Stimulated activated CD8-positive, alpha-beta memory T cell treated with anti-CD3 and anti-CD28 coated beads, Interleukin-12 subunit alpha, Interleukin-12 subunit beta, amount 100 ng/mL, for 1 hour (primary cell): ENCODE measurements at regions not wholly inside any gene's neighbourhood (a gene's known extent, or its start where the extent isn't known, plus 50 kb on each side); places are given as distances from the start of the nearest gene placed in this dataset.
"Not testable (repeated sequence)": the region's sequence is repeated elsewhere in the genome, so short reads cannot be mapped to it uniquely, and the experiment has no call there.

Source experiments
- DNase-seq: peaks from one replicate; pipeline ENCODE4 v3.0.0-alpha.2; 2020; ENCODE audit warnings: low read depth

DNA sequence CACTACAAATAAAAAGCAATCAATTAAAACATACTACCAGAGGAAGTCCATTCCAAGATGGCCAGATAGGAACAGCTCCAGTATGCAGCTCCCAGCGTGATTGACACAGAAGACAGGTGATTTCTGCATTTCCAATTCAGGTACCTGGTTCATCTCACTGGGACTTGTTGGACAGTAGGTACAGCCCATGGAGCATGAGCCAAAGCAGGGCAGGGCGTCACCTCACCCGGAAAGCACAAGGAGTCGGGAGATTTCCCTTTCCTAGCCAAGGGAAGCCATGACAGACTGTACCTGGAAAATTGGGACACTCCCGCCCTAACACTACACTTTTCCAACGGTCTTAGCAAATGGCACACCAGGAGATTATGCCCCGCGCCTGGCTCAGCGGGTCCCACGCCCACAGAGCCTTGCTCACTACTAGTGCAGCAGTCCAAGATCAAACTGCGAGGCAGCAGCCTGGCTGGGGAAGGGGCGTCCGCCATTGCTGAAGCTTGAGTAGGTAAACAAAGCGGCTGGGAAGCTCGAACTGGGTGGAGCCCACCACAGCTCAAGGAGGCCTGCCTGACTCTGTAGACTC lies 106.0 kb downstream of the BUD13 start:
- not testable (repeated sequence) for DNase-seq

DNA sequence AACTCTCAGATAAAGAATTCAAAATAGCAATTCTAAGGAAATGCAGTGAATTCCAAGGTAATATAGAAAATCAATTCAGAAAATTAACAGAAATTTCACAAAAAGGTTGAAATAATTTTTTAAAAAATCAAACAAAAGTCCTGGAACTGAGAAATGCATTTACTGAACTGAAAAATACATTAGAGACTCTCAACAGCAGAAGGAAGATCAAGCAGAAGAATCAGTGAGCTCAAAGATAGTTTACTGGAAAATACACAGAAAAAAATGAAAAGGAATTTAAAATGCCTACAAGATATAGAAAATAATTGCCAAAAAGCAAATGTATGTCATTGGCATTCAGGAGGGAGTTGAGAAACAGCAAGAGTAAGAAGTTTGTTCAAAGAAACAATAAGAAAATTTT lies 107.3 kb downstream of the BUD13 start:
- no peak for DNase-seq

DNA sequence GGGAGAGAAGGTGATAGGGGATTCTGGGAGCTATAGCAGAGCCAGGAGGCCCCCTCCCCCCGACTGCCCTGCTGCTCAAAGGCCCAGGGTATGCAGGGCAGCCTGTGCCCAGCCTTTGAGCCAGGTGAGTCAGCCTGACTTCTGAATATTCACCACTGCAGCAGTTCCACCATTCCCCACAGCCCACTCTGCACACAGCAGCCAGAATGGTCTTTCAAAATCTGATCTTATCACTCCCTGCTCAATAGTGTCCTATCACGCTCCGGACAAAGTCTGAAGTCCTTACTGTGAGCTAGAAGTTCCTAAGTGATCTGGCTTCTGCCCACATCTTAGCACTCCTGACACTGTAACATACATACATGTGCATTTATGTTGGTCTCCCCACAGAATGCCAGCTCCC lies 111.7 kb downstream of the BUD13 start:
- DNase-seq = no peak

DNA sequence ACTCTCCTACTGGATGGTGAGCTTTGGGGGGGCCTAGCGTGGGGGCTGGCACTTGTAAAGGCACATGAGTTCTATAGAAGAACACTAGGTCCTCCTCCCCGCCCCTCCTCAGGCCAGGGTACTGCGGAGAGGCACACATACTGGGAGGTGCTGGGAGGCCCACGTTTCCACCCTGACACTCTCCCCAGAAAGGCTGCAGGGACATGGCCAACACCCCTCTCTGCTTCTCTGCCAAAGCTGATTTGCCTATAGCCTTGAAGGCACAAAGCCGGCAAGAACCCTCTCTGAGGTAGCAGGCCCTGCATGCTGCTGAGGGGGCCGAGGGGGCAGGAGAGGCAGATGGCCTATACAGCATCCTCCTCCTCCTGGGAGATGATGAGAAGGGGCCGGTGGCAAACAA lies 112.8 kb downstream of the BUD13 start:
- DNase-seq = no peak

DNA sequence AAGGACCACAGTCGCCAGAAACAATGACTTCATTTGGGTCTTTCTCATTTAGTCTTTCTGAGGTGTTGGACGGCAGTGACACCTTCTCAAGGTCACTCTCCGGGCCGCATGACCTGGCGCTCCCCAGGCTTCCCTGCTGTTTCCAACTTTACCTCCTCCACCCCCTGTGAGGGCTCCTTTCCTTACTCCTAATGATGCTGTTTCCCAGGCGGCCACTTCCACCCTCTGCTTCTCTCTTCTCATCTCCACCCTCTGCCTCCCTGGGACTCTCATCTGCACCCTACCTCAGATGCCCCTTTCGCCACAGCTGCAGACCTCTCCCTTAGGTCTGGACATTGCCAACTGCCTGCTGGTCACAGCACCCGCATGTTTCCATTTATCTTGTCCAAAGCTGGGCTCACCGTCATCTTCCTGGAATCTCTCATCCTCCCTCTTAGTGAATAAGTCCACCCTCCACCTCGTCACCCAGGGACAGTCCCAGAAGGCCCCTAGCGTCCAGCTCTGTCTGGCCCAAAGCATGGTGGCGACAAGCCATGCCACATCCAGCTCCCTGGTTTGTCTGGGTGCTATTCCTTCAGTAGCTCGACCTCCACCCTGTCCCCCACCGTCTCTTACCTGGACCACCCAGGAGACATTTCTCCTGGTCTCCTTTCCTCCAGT lies 113.8 kb downstream of the BUD13 start:
- no peak for DNase-seq

DNA sequence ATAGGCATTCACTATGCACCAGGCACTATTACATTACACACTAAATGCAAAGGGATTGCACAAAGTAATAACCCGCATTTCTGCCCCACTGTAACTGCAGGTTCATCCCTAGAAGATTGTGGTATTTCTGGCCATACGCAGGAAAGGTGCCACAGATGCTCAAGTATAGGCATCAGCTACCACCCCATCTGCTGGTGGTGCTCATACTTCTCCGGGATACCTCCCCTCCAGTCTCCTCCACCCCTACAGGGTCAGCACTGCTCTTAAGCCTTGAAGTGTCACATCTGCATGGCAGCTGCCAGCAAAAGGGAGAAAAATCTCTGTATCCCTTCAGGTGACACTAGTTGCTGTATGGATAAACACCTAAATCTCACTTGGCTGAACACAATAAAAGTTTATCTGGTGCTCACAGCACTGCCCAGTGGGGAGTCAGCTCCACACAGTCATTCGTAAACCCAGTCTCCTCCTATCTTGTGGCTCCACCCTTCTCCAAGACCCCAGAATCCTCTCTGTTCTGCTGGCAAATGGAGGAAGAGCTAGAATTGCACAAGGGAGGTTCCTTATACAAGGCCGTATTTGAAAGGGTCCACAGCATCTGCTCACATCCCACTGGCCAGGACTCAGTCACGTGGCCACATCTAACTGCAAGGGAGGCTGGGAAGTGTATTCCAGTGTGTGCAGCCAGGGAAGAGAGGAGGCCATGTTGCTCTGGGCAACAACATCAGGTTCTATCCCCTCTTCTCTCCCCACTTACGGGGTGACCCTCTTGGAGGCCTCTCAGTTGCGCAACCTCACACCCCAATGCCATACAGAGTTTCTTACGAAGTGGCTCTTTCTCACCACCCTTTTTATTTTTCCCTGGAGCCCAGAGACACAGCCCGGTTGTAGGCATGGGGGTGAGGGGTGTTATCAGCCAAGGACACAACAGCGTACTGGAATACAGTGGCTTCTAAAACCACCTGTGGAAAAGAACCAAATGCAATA lies 114.7 kb downstream of the BUD13 start:
- DNase-seq = no peak

DNA sequence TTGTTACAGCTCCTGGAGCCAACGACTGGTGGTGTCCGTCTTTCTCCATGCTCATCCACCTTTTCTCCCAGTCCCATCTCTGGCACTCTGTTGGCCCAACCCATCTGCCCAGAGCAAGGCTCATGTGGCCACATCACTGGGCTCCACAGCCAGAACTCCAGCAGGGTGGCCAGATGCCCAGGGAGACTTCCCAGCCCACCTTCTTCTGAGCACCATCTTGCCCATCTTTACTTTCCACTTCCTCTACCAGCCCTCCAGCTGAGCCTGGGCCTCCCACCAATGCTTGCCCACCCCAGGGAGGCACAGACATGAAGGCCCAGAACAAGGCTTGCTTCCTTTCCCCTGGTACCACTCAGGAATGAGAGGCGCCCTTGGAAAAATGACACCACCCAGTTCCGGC lies 116.8 kb downstream of the BUD13 start:
- DNase-seq = no peak

DNA sequence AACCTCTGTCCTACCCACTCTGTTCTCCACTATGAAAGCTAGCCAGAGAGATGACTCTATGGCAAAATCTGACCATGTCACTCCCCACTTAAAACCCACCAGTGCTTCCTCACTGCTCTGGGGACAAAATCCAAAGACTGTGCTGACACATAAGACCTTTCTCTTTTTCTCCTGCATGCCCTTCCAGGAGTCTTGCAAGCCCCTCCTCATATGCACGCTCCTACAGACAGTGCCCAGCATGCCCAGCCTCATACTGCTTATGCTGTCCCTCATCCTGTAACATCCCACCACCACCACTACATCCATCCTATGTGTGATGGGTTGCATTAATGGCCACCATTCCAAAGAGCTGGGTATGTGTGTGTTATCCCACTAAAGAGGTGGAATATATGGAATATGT lies 118.3 kb downstream of the BUD13 start:
- no peak for DNase-seq

DNA sequence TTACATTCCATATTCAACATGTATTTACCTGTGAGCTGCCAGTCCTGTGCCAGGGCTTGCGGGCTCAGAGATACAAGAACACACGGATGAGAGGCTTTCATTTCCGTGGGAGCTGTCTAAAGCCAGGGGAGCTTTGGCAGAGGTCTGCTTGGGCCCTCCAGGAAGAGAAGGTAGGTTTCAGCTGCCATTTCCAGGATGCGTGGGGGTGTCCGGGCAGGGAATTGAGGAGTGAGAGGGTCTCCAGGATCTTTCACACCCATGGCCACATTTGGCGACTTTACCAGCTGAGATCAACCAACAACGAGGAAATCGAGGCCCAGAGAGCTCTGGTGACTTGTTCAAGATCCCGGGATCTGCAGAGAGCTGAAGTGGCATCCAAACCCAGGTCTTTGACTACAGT lies 119.6 kb downstream of the BUD13 start:
- no peak for DNase-seq

DNA sequence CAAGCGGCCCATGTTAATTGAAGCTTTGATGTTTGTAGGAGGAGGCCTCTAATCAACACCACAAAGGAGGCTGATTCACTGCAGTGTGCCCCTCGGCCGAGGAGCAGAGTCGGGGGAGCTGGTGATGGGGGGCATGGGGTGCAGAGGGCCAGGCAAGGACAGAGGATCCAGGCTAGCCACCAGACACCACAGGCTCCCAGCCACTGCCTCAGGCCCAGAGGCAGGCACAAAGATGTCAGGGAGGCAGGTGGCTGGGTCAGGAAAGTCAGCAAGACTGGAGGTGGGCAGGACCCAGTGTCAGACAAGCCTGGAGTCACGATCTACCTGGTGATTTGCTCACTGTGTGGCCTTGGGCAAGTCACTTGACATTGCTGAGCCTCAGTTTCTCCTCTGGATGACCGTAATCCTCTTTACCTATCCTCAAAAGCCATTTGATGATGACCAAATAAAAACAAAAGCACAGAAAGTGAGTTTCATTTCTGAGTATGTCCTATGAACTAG lies 121.0 kb downstream of the BUD13 start:
- DNase-seq = no peak

DNA sequence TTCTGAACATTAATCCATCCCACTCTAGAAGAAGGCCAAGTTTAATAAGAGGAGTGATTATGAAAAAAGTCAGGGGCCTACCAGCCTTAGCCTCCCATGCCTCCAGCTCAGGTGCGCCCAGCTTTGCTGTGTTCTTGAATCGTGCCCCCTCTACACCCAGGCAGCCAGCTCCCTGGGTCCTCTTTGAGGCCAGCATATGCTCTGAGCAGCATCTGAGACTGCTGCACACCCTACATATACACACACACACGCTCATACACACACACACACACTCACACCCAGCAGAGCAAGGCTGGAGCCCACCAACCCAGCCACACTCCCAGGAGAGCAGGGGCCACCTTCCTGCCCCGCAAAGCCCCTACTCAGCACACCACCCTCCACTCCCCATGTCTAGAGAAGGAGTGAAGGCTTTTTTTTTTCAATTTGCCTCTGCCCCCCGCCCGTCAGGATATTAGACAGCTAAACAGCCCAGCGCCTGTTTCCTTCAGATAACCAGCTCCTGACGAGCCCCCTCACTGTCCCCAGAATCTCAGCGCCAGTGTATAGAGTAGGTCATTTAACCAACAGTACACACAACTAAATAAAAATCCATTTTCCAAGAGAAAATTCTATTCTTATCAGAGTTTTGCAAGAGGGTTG lies 121.6 kb downstream of the BUD13 start:
- no peak for DNase-seq

DNA sequence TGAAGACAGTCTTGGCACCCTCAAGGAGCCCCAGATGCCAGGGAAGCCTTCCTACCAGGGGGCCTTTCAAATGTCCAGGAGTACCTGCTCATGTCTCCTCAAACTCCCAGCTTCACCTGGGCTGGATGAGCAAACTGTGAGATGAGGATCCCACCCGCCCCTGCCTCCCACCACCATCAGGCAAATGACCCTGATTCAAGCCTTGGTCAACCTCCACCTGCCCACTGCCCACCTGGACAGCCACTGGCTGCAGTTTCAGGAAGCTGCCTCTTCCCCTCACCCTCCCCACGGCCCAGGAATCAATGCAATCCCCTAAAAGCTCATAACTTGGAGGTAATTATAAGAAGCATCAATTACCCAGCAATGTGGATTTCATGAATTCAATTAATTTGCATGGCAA lies 122.7 kb downstream of the BUD13 start:
- DNase-seq = no peak

DNA sequence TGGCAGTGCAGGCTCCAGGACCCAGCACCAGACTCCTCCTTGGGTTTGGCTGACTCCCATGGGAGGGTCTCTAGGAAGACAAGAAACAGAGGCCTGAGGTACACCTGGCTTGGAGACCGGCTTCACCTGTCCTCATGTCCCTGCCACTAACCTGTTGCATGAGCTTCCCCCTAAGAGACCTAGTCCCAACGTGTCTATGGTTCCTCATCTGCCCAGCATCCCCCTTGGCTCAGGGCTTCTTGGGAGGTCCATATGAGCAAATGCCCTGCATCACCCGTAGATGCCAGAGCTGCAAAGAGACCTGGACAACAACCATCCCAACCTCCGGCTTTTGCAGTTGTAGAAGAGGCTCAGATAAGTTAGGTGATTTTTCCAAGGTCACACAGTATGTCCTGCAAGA lies 123.5 kb downstream of the BUD13 start:
- DNase-seq = no peak

DNA sequence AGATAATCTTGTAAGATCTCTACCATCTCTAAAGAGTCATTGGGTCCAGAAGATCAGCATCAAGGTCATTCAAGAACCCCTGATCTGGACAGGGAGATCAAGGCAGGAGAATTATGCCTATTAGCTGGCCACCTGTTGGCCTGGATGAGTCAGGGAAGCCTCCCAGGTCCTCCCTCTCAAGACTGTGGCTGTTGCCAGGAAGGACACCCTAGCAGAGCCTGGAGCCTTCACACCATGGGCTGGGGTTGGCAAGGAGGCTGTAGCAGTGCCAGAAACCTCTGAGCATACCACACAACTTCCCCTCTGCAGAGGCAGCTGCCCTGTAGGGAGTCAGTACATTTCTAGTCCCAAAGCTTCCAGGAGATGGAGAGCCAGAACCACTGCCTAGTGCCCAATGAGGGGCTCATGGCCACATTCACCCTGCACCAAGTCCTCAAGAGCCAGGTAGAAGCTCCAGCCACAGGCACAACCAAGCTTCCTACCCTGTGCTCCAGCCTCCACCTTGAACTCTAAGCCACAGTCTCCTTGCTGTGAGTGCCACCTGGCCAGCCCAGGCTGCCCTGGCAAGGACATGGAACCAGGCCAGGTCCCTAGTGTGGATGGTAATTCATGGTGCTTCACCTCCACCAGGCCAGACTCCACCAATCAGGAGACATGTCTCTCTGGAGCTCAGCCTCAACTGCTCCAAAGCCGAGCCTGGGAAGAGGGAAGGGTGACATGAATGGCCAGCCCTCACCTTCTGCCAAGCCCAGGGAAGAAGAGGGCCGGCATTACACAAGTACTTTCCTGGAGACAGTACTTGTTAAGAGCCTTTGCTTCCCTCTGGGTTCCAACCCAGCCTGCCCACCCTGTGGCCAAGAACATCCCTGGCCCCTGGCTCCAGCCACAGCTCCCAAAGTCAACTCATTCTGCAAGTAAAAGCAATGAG lies 124.3 kb downstream of the BUD13 start:
- DNase-seq = no peak

DNA sequence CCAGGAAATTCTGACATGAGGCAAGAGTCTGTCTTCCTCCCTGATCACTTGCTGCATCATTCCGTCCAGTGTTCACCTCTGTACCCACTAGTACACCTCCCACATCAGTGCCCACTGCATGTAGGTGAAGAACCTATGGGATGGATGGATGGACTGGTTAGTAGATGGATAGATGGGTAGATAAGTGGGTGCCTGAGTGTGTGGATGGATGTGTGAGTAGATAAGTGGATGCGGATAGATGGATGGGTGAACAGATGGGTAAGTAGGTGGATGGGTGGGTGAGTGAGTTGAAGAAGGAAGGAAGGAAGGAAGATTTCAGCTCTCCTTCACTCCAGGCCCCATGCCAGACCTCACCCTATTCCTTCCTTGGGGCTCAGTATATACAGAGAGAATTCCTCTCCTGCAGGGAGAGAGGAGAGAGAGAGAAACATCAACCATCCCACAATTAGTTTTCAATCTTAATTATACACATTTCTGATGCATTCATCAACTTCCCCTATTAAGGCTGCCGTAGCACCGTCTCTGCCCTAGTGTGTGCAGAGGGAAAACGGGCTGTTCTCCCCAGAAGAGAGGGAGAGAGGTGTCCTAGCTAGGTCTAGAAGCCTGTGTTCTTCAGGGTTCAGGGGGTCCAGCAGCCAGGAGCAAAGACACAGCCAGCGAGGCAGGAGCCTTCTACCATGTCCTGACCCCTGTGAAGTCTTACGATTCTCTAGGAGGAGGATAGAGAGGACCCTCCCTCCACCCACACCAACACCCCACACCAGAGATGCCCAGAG lies 125.3 kb downstream of the BUD13 start:
- DNase-seq = no peak

DNA sequence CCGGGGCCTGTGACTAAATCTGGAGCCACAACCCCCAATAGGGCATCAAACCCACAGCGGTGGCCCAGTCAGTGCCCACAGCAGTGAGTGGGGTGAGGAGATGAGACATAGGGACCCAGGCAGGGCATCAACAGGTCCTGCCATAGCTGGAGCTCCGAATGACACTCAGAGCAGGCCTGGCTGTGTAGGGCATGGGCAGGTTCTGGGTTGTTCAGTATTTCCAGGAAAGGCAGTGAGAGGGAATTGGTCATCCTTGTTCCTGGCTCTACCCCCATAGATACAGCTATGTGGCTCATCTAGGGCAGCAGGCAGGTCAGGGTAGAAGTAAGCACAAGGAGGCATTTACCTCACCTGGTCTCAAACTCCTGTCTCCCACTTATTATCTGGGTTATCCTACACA lies 126.6 kb downstream of the BUD13 start:
- DNase-seq = no peak

DNA sequence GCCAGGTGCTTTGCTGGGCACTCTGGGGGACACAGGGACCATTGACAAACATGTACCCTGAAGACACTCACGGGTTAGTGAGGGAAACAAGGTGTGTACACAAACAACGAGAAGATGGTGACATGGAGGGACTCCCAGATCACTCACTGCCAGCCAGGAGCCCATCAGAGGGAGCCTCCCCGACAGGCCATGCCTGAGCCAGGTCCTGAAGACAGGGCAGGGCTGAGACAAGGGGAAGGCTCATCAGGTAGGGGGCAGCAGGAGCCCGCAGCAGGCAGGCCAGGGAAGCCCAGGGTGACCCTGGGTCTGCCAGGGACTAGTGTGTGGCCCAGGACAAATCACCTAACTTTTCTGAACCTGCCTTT lies 127.9 kb downstream of the BUD13 start:
- DNase-seq = no peak

DNA sequence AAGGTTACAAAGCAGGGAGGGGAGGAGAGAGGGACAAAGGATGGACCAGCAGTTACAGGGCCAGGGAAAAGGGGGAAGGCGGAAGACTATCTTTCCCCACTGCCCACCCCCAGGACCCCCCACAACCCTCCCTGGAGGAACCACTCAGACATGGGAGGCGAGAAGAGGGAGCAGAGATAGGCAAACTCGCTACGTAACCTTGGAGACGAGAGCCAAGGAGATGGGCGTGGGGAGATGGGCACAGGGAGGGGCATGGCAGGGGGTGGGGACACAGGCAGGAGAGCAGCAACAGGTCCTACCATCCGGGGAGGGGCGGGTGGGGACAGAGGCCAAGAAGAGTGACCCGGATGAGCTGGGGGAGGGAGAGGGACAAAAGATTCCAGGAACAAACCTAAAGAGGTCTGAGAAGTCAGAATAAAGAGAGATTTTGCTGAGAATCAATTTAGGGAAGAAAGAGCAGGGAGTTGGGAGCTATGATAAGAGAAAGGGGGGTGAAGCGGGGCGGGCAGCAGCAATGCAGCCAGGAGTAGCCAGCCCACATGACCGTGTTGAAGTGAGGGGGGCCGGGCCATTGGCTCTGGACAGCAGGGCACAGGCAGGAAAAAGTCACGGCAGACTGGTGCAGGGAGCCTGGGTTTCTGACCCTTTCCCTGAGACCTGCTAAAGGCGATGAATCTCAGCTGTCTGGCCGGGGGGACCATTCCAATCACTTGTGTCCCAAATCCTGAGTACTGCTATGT lies 128.4 kb downstream of the BUD13 start:
- no peak for DNase-seq

DNA sequence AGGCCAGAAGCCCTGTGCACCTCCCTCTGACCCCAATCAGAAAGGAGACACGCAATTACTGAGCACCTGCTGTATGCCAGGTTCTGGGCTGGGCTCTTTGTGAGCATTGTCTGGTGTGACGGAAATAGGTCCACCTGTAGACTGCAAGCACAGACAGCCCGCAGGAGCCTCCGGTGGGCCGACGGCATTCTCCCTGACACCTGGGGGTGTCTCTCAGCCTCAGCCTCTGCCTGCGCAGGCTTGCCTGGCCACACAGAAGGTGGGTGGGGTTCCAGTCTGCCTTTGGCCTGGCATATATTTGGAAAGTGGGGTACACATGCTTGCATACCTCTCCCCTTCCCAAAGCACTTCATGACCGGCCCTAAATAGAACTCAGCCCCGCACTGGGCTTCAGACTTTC lies 129.3 kb downstream of the BUD13 start:
- DNase-seq = no peak

DNA sequence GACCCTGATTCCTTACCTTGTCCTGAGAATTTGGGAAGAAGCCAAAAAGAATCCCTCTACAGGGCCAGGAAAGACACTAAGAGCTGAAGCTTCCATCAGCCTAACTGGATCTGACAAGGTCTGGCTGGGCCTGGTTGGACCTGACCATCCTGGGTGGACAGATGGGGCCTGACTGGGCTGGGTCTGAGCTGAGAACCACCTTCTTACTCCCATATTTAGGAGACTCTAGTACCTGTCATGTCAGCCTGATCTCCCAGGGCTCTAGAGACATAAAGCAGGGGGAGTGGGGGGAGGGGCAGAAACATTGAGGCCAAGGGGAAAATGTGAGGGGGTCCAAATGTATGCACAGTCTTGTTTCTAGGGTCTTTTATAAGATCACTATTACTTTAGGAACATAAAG lies 129.9 kb downstream of the BUD13 start:
- DNase-seq = no peak
